Lower lobe of right lung (tissue), 2 donors: ENCODE measurements at regions not wholly inside any gene's neighbourhood (a gene's known extent, or its start where the extent isn't known, plus 50 kb on each side); places are given as distances from the start of the nearest gene placed in this dataset.

Experiments
- ATAC-seq, 2 donors: fragments of 200-7000 bp; cut with Tn5 transposase; one replicate each; pipeline ENCODE4 v1.9.1; 2020 to 2022; ENCODE audit warnings: mild to moderate bottlenecking in 2 of 2, moderate library complexity in 2 of 2
- DNase-seq: peaks from one replicate; pipeline ENCODE4 v3.0.0-alpha.2; 2020
- H3K27ac ChIP-seq: fragments of 200-600 bp; one replicate; pipeline ENCODE4 v1.8.0; 2022
- H3K27me3 ChIP-seq: fragments of 200-600 bp; one replicate; pipeline ENCODE4 v1.8.0; 2022; ENCODE audit warnings: low read depth
- H3K36me3 ChIP-seq: fragments of 200-600 bp; one replicate; pipeline ENCODE4 v1.8.0; 2022; ENCODE audit warnings: mild to moderate bottlenecking
- H3K4me1 ChIP-seq: fragments of 200-600 bp; one replicate; pipeline ENCODE4 v1.8.0; 2022
- H3K4me3 ChIP-seq: fragments of 200-600 bp; one replicate; pipeline ENCODE4 v1.8.0; 2022; ENCODE audit warnings: mild to moderate bottlenecking
- H3K9me3 ChIP-seq: fragments of 200-600 bp; one replicate; pipeline ENCODE4 v1.8.0; 2022
- intact Hi-C: fragments of 100-400 bp; cut with DNase I; formaldehyde crosslinking; loops from one replicate; pipeline ENCODE4 v1.11.0; 2022
- TF ChIP-seq, protein P1 (sequence below): fragments of 200-600 bp; IDR thresholded peaks from one replicate; pipeline ENCODE4 v1.8.0; 2022; ENCODE audit warnings: antibody characterized with exemption, mild to moderate bottlenecking
- donor health status: DM: no; HTN: yes; CAD: no; lungs with severe emphysema.

DNA sequence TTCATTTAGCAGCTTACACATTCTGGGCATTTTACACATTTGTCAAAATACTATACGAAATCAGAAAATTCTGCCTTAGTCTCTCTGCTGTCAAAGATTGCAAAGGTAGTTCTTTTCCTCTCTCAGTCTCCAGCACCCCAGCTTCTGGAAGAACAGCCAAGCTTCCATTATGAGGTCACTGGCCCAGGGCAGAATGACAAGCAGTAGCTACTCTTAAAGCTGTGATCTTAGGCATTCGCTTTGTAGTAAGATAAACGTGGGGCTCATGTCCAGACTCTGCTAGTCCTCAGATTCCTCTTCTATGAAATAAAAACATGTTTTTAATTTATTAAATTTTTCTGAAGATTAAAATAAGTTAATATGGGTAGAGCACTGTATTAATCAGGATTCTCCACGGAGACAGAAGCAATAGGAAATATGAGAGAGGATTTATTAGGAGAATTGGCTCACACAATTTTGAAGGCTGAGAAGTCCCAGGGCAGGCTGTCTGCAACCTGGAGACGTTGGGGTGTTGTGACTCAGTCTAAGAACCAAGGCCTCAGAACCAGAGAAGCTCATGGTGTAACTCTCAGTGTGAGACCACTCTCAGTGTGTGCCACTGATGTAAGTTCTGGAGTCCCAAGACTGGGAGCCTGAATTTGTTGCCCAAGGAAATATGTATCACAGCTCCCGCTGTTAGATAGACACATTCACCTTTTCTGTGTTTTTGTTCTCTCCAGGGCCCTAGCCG is 201.2 kb downstream of the CMPK2 start:
- no peak for ATAC-seq
- Histone ChIP-seq H3K9me3 (no peaks in the 10 kb centered on the region), H3K4me3 (no peak overlapping the region), H3K4me1 (no peaks in the 10 kb centered on the region), H3K36me3 (no peaks in the 10 kb centered on the region), H3K27me3 (no peaks in the 10 kb centered on the region), H3K27ac (no peak overlapping the region)
- intact Hi-C loops = no loop called here
- TF ChIP-seq, protein P1, sequence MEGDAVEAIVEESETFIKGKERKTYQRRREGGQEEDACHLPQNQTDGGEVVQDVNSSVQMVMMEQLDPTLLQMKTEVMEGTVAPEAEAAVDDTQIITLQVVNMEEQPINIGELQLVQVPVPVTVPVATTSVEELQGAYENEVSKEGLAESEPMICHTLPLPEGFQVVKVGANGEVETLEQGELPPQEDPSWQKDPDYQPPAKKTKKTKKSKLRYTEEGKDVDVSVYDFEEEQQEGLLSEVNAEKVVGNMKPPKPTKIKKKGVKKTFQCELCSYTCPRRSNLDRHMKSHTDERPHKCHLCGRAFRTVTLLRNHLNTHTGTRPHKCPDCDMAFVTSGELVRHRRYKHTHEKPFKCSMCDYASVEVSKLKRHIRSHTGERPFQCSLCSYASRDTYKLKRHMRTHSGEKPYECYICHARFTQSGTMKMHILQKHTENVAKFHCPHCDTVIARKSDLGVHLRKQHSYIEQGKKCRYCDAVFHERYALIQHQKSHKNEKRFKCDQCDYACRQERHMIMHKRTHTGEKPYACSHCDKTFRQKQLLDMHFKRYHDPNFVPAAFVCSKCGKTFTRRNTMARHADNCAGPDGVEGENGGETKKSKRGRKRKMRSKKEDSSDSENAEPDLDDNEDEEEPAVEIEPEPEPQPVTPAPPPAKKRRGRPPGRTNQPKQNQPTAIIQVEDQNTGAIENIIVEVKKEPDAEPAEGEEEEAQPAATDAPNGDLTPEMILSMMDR = no peak
- DNase-seq = no peak

DNA sequence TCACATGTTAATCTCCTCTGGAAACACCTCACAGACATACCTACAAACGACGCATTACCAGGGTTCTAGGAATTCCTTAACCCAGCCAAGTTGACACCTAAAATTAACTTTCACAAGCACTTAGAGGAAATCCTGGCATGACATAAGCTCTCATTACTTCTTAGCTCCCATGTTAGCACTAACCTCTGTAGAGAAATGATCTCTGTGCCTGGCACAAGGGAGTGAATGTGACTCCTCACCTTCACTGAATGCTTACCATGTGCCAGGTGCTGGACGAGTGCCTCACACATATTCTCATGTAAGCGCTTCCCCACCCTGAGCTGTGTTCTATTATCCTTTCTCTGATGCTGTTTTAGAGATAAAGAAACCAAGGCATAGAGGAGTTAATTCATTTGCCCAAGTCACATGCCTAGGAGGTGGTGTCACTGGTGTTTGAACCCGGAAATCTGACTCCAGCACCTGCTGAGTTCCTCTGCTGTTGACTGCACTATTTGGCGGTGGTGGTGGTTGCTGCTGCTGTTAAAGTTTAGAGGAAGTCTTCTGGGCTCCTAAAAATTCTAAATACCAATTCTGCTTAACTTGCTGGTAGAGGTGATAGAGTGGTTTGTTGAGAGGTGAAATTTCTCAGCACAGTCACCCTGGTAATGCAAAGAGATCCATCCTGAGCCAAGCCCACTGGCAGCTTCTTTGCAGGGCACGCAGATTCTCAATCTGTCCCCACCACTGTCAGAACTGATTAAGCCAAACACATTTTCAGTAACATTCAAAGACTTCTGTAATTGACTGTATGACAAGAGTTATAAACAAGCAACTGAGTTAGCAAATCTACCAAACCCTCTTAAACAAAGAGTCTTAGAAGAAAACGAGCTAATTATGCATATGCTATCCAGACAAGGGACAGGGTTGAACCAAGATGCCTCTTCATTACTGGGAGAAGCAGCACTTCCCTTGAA is 200.3 kb downstream of the CMPK2 start:
- TF ChIP-seq, protein P1 = no peak
- H3K27ac ChIP-seq = no peak overlapping the region
- no peaks in the 10 kb centered on the region for H3K36me3 ChIP-seq
- H3K9me3 ChIP-seq = no peaks in the 10 kb centered on the region
- no peaks in the 10 kb centered on the region for H3K27me3 ChIP-seq
- ATAC-seq = no peak
- H3K4me1 ChIP-seq = no peaks in the 10 kb centered on the region
- intact Hi-C loops = no loop called here
- no peak for DNase-seq
- no peak overlapping the region for H3K4me3 ChIP-seq

DNA sequence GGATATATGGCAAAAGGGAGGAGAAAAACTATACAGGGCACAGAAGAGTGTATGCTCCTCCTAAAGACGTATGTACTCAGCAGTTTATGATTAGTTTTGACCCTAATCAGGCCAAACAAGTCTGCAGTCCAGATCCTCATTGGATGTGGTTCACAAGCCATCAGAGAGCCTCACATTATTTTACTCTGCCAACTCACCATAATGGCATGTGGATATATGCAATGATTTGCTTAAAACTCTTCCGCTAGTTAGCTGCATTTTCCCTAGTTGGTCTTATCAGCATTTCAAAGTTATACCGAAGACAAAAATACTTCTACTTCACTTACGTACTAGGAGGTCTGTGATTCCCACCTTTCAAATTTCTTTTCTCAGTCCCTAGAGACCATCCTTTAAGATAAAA is 198.4 kb downstream of the CMPK2 start:
- DNase-seq (no peak), ATAC-seq (no peak)
- Histone ChIP-seq H3K36me3 (no peaks in the 10 kb centered on the region), H3K4me1 (no peaks in the 10 kb centered on the region), H3K27ac (no peak overlapping the region), H3K9me3 (no peaks in the 10 kb centered on the region), H3K27me3 (no peaks in the 10 kb centered on the region), H3K4me3 (no peak overlapping the region)
- TF ChIP-seq, protein P1 = no peak
- intact Hi-C loops = no loop called here

DNA sequence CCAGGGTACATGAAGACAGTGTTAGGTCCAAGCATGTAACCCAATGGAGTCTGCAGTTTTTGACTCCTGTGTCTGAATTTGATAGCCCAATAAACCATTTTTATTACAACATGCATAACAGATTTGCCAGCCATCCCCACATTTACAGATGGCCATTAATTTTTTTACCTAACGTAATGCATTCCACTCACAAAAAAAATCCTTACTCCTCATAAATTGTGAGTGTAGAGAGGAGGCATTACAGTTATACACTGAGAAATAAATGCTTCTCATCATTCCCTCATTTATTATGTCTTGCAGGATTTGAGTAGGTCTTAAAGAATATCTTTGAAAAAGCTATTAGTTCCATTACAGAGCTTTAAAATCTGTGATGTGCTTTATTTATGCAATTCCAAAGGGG is 193.8 kb downstream of the CMPK2 start:
- H3K36me3 ChIP-seq = no peaks in the 10 kb centered on the region
- H3K4me1 ChIP-seq = no peaks in the 10 kb centered on the region
- no peaks in the 10 kb centered on the region for H3K27me3 ChIP-seq
- H3K4me3 ChIP-seq = no peak overlapping the region
- no peak overlapping the region for H3K27ac ChIP-seq
- no peak for ATAC-seq
- TF ChIP-seq, protein P1 = no peak
- no peak for DNase-seq
- intact Hi-C loops = no loop called here
- no peaks in the 10 kb centered on the region for H3K9me3 ChIP-seq

DNA sequence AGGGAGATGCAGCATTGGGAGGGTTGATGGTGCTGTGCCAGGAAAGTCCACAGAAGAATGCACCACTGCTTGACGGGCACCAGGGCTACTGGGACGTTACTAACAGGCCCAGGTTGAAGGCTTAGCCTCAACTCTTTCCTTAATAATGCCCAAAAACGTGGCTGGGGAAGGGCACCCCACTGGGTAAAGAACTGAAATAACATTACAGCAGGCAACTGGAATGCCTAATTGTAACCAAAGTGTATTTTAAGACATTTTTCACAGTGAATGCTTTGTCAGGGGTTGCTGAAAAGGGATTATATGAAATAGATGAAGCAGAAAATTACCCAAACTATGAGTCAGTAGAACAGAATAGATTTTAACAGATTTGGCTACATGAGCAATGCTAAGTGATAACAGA is 191.3 kb downstream of the CMPK2 start:
- intact Hi-C loops = no loop called here
- no peaks in the 10 kb centered on the region for H3K4me1 ChIP-seq
- H3K27ac ChIP-seq = no peak overlapping the region
- DNase-seq = no peak
- H3K27me3 ChIP-seq = no peaks in the 10 kb centered on the region
- no peaks in the 10 kb centered on the region for H3K9me3 ChIP-seq
- H3K4me3 ChIP-seq = no peak overlapping the region
- H3K36me3 ChIP-seq = no peaks in the 10 kb centered on the region
- TF ChIP-seq, protein P1 = no peak
- no peak for ATAC-seq
